HepG2 (cell line): ENCODE measurements at regions not wholly inside any gene's neighbourhood (a gene's known extent, or its start where the extent isn't known, plus 50 kb on each side); places are given as distances from the start of the nearest gene placed in this dataset.

Experiments
- ATAC-seq: fragments of 200-7000 bp; cut with Tn5 transposase; 3 replicates; pipeline ENCODE4 v1.9.1; 2020; ENCODE audit warnings: mild to moderate bottlenecking, moderate library complexity
- BruUV-seq: library from RNA; stranded (reverse); fragments of 400-500 nt; replicated peaks from 2 replicates; lab custom pipeline; 2021; lab: Mats Ljungman, UMichigan
- CTCF ChIA-PET: fragments of 300-600 bp; formaldehyde crosslinking; extraction: SDS; loops from one replicate; lab custom pipeline; 2021; ENCODE audit warnings: low total read pairs, inconsistent platforms, low intra/inter-chr PET ratio; lab: Yijun Ruan, JAX
- POLR2A ChIA-PET: fragments of 350-600 bp; sonication (Branson Sonifier 250); formaldehyde crosslinking; loops from one replicate; lab custom pipeline; 2020; ENCODE audit warnings: antibody characterized with exemption, inconsistent platforms; lab: Yijun Ruan, JAX
- DNase-seq: peaks from one replicate; pipeline ENCODE4 v3.0.0-alpha.2; 2015; ENCODE audit warnings: low spot score
- FAIRE-seq: peaks from 3 replicates; lab custom pipeline; 2011; peaks lifted over from hg19 to GRCh38; lab: Jason Lieb, UNC
- H2AFZ ChIP-seq: one replicate; pipeline ENCODE4 v1.6.1; 2011; ENCODE audit warnings: low read length, inconsistent platforms
- H3K27ac ChIP-seq: fragments of 300-600 bp; 3 replicates; pipeline ENCODE4 v1.8.0; 2011; ENCODE audit warnings: mixed run types, mild to moderate bottlenecking, mixed read lengths, low read length, inconsistent platforms; ENCODE audit not compliant: insufficient read depth; ENCODE audit errors: extremely low read length
- H3K27me3 ChIP-seq, 2 experiments: fragments of 200-600 bp in 1 of 2; 2 replicates in 1 of 2; 3 replicates in 1 of 2; pipeline versions ENCODE4 v1.6.0 to v1.8.0; 2011; ENCODE audit warnings: low read length in 2 of 2, mild to moderate bottlenecking in 2 of 2, moderate library complexity in 2 of 2, inconsistent platforms in 1 of 2; ENCODE audit not compliant: insufficient read depth in 2 of 2, control insufficient read depth in 1 of 2
- H3K36me3 ChIP-seq, 2 experiments: fragments of 200-600 bp in 1 of 2; replicated peaks in 1 of 2; 2 replicates in 1 of 2; 3 replicates in 1 of 2; pipeline versions ENCODE4 v1.5.1 to v1.8.0; 2011; ENCODE audit warnings: low read length in 2 of 2, inconsistent platforms in 1 of 2; ENCODE audit not compliant: insufficient read depth in 2 of 2, control insufficient read depth in 1 of 2
- H3K4me1 ChIP-seq: 2 replicates; pipeline ENCODE4 v1.5.1; 2012; ENCODE audit warnings: low read length, inconsistent platforms; ENCODE audit not compliant: insufficient read depth
- H3K4me2 ChIP-seq: 2 replicates; pipeline ENCODE4 v1.6.0; 2011; ENCODE audit warnings: low read depth, low read length, inconsistent platforms
- H3K4me3 ChIP-seq, 3 experiments: fragments of 200-600 bp in 1 of 3; sonication (generic), shearing (Covaris generic) in 1 of 3; replicated peaks in 1 of 3; 2 replicates each; pipeline ENCODE4 v1.5.1; 2011 to 2016; ENCODE audit warnings: low read length in 3 of 3, inconsistent platforms in 2 of 3, low read depth in 2 of 3, mild to moderate bottlenecking in 2 of 3, control low read depth in 1 of 3, mixed read lengths in 1 of 3; ENCODE audit not compliant: insufficient read depth in 1 of 3
- H3K79me2 ChIP-seq: one replicate; pipeline ENCODE4 v1.6.1; 2011; ENCODE audit warnings: low read length, inconsistent platforms; ENCODE audit not compliant: insufficient read depth
- H3K9ac ChIP-seq: 2 replicates; pipeline ENCODE4 v1.6.0; 2011; ENCODE audit warnings: mild to moderate bottlenecking, low read depth, low read length, inconsistent platforms; ENCODE audit not compliant: insufficient read depth
- H3K9me3 ChIP-seq: 2 replicates; pipeline ENCODE4 v1.5.1; 2012; ENCODE audit warnings: mild to moderate bottlenecking, low read length
- H4K20me1 ChIP-seq: 2 replicates; pipeline ENCODE4 v1.6.0; 2011; ENCODE audit warnings: inconsistent platforms, mild to moderate bottlenecking, low read length, moderate library complexity; ENCODE audit not compliant: insufficient read depth
- KDM3A ChIP-seq: IDR thresholded peaks from 2 replicates; pipeline ENCODE4 v1.6.1; 2018; ENCODE audit warnings: low read depth, missing compliant biosample characterization
- NBN ChIP-seq: fragments of 450-650 bp; conservative IDR thresholded peaks from 2 replicates; pipeline ENCODE4 v1.6.1; 2017
- TFAP4 ChIP-seq: sonication (generic); IDR thresholded peaks from 2 replicates; pipeline ENCODE4 v1.6.1; 2016; ENCODE audit warnings: low read depth, borderline replicate concordance
- ZKSCAN1 ChIP-seq: fragments of 150-350 bp; IDR thresholded peaks from 2 replicates; pipeline ENCODE4 v1.6.1; 2014; ENCODE audit warnings: low read length
- ZNF264 ChIP-seq: sonication (generic); formaldehyde crosslinking; IDR thresholded peaks from 2 replicates; pipeline ENCODE4 v1.4.0; 2020; ENCODE audit warnings: missing genetic modification reagents
- ZNF333 ChIP-seq: sonication (generic); formaldehyde crosslinking; IDR thresholded peaks from 2 replicates; pipeline ENCODE4 v1.4.0; 2020; ENCODE audit warnings: mild to moderate bottlenecking, missing genetic modification reagents, borderline replicate concordance
- ZNF713 ChIP-seq: sonication (generic); formaldehyde crosslinking; IDR thresholded peaks from 2 replicates; pipeline ENCODE4 v1.4.0; 2020; ENCODE audit warnings: mild to moderate bottlenecking, missing genetic modification reagents
- ZNF777 ChIP-seq: sonication (generic); formaldehyde crosslinking; IDR thresholded peaks from 2 replicates; pipeline ENCODE4 v1.4.0; 2020; ENCODE audit warnings: missing genetic modification reagents
- WGBS: methylation state at CpG from one replicate; pipeline ENCODE4 v1.1.6; 2017; ENCODE audit warnings: low lambda C conversion rate; 5-methylcytosine and 5-hydroxymethylcytosine counted together
- in situ Hi-C: cut with HindIII; loops from 2 replicates; pipeline ENCODE4 v1.10.0; 2017; ENCODE audit warnings: low pct_unique_long_range_greater_than_20kb; ENCODE audit not compliant: extremely low pct_ligation_motif_present
- intact Hi-C: fragments of 100-400 bp; cut with micrococcal nuclease; formaldehyde crosslinking; loops from one replicate; pipeline ENCODE4 v1.10.0; 2022; ENCODE audit not compliant: unreplicated experiment
- TF ChIP-seq, protein P1 (sequence below): sonication (generic); formaldehyde crosslinking; IDR thresholded peaks from 2 replicates; pipeline ENCODE4 v1.4.0; 2020; ENCODE audit warnings: missing genetic modification reagents

DNA sequence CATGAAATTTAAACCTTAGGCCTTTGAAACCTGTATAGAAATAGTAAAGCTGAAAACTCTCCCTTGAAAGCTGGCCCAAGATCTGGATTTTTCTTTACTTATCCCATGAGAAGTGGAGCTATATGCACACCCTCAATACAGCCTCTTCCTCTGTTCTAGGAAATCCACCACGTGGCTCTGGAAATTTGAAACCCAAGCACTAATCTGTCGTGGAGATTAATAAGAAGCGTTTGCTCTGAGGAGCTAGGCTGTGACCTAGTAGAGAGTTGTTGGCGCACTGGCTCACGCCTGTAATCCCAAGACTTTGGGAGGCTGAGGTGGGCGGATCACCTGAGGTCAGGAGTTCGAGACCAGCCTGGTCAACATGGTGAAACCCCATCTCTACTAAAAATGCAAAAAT, 291.3 kb upstream of the PLXNA2 start:
- no peak overlapping the region for H3K9ac ChIP-seq
- H3K4me3 ChIP-seq, result no peak overlapping the region
- H3K4me1 ChIP-seq, result no peaks in the 10 kb centered on the region
- FAIRE-seq (no peak), DNase-seq (no peak), ATAC-seq (no peak)
- POLR2A ChIA-PET, result no interaction called here
- no peaks in the 10 kb centered on the region for H3K79me2 ChIP-seq
- H3K9me3 ChIP-seq, result no peaks in the 10 kb centered on the region
- intact Hi-C loops, result no loop called here
- H3K27ac ChIP-seq, result no peak overlapping the region
- H3K4me2 ChIP-seq, result no peak overlapping the region
- no peak overlapping the region for H2AFZ ChIP-seq
- in situ Hi-C loops, result no loop called here
- no TSS peak for BruUV-seq
- no peaks in the 10 kb centered on the region; the same call in 1 of the 2 replicates for H4K20me1 ChIP-seq
- H3K36me3 ChIP-seq, result no peaks in the 10 kb centered on the region
- H3K27me3 ChIP-seq, result no peaks in the 10 kb centered on the region
- CTCF ChIA-PET, result no interaction called here
- TF ChIP-seq TFAP4 (no peak), ZNF264 (CRISPR knock-in tag) (no peak), KDM3A (CRISPR knock-in tag) (no peak), NBN (no peak), ZNF713 (CRISPR knock-in tag) (no peak), ZNF777 (CRISPR knock-in tag) (no peak), ZKSCAN1 (no peak), ZNF333 (no peak)
- TF ChIP-seq, protein P1, sequence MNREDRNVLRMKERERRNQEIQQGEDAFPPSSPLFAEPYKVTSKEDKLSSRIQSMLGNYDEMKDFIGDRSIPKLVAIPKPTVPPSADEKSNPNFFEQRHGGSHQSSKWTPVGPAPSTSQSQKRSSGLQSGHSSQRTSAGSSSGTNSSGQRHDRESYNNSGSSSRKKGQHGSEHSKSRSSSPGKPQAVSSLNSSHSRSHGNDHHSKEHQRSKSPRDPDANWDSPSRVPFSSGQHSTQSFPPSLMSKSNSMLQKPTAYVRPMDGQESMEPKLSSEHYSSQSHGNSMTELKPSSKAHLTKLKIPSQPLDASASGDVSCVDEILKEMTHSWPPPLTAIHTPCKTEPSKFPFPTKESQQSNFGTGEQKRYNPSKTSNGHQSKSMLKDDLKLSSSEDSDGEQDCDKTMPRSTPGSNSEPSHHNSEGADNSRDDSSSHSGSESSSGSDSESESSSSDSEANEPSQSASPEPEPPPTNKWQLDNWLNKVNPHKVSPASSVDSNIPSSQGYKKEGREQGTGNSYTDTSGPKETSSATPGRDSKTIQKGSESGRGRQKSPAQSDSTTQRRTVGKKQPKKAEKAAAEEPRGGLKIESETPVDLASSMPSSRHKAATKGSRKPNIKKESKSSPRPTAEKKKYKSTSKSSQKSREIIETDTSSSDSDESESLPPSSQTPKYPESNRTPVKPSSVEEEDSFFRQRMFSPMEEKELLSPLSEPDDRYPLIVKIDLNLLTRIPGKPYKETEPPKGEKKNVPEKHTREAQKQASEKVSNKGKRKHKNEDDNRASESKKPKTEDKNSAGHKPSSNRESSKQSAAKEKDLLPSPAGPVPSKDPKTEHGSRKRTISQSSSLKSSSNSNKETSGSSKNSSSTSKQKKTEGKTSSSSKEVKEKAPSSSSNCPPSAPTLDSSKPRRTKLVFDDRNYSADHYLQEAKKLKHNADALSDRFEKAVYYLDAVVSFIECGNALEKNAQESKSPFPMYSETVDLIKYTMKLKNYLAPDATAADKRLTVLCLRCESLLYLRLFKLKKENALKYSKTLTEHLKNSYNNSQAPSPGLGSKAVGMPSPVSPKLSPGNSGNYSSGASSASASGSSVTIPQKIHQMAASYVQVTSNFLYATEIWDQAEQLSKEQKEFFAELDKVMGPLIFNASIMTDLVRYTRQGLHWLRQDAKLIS (CRISPR knock-in tag), result no peak
- WGBS, result 14% methylated on average over 7 of the region's 7 CpGs
